SK-N-SH treated with all-trans-retinoic acid at 6 μM for 48 hours (cell line): ENCODE measurements at regions not wholly inside any gene's neighbourhood (a gene's known extent, or its start where the extent isn't known, plus 50 kb on each side); places are given as distances from the start of the nearest gene placed in this dataset.

ENCODE experiments used
- ATAC-seq: fragments of 200-7000 bp; cut with Tn5 transposase; 3 replicates; pipeline ENCODE4 v1.9.1; 2020; ENCODE audit warnings: mild to moderate bottlenecking, moderate library complexity
- BACH2 ChIP-seq: fragments of 250-450 bp; sonication (Bioruptor Pico); IDR thresholded peaks from 2 replicates; pipeline ENCODE4 v1.9.0; 2021; ENCODE audit warnings: mild to moderate bottlenecking, borderline replicate concordance
- CSDC2 ChIP-seq: fragments of 250-450 bp; sonication (Bioruptor Pico); IDR thresholded peaks from 2 replicates; pipeline ENCODE4 v1.5.0; 2020; ENCODE audit warnings: mild to moderate bottlenecking, moderate library complexity
- ESRRG ChIP-seq: fragments of 250-450 bp; sonication (Bioruptor Pico); IDR thresholded peaks from 2 replicates; pipeline ENCODE4 v1.6.1; 2021; ENCODE audit warnings: mild to moderate bottlenecking
- GLIS3 ChIP-seq: fragments of 250-450 bp; sonication (Bioruptor Pico); IDR thresholded peaks from 2 replicates; pipeline ENCODE4 v1.5.0; 2020; ENCODE audit warnings: mild to moderate bottlenecking, moderate library complexity
- ISL1 ChIP-seq: fragments of 250-450 bp; sonication (Bioruptor Pico); IDR thresholded peaks from 2 replicates; pipeline ENCODE4 v2.1.2; 2022; ENCODE audit warnings: mild to moderate bottlenecking, moderate library complexity
- OSR1 ChIP-seq: fragments of 250-450 bp; sonication (Bioruptor Pico); IDR thresholded peaks from 2 replicates; pipeline ENCODE4 v1.8.0; 2022; ENCODE audit warnings: moderate library complexity, mild to moderate bottlenecking, inconsistent platforms
- PPARA ChIP-seq: fragments of 250-450 bp; sonication (Bioruptor Pico); IDR thresholded peaks from 2 replicates; pipeline ENCODE4 v1.5.0; 2020; ENCODE audit warnings: mild to moderate bottlenecking, borderline replicate concordance
- SNAI2 ChIP-seq: fragments of 250-450 bp; sonication (Bioruptor Pico); IDR thresholded peaks from 2 replicates; pipeline ENCODE4 v1.5.0; 2020; ENCODE audit warnings: mild to moderate bottlenecking, moderate library complexity
- TCF4 ChIP-seq: fragments of 250-450 bp; sonication (Bioruptor Pico); IDR thresholded peaks from 2 replicates; pipeline ENCODE4 v1.8.0; 2021; ENCODE audit warnings: mild to moderate bottlenecking, moderate library complexity, borderline replicate concordance
- ZC3H10 ChIP-seq: fragments of 250-450 bp; sonication (Bioruptor Pico); IDR thresholded peaks from 2 replicates; pipeline ENCODE4 v1.5.1; 2021; ENCODE audit warnings: mild to moderate bottlenecking, moderate library complexity
- ZFP3 ChIP-seq: fragments of 250-450 bp; sonication (Bioruptor Pico); IDR thresholded peaks from 2 replicates; pipeline ENCODE4 v1.5.0; 2020; ENCODE audit warnings: mild to moderate bottlenecking, moderate library complexity
- ZNF565 ChIP-seq: fragments of 450-650 bp; formaldehyde crosslinking; conservative IDR thresholded peaks from 2 replicates; pipeline ENCODE4 v1.5.0; 2020; ENCODE audit warnings: low read depth, mild to moderate bottlenecking, moderate library complexity
- ZNF70 ChIP-seq: fragments of 450-650 bp; formaldehyde crosslinking; IDR thresholded peaks from 2 replicates; pipeline ENCODE4 v1.5.0; 2020; ENCODE audit warnings: mild to moderate bottlenecking, moderate library complexity
- ZNF8 ChIP-seq: fragments of 450-650 bp; formaldehyde crosslinking; IDR thresholded peaks from 2 replicates; pipeline ENCODE4 v1.5.0; 2020; ENCODE audit warnings: mild to moderate bottlenecking, moderate library complexity
- TF ChIP-seq, protein P1 (sequence below): fragments of 250-450 bp; sonication (Bioruptor Pico); IDR thresholded peaks from 2 replicates; pipeline ENCODE4 v1.5.0; 2020; ENCODE audit warnings: mild to moderate bottlenecking, moderate library complexity
- TF ChIP-seq, protein P2 (sequence below): fragments of 250-450 bp; sonication (Bioruptor Pico); IDR thresholded peaks from 2 replicates; pipeline ENCODE4 v1.8.0; 2021; ENCODE audit warnings: low read depth, mild to moderate bottlenecking, moderate library complexity, borderline replicate concordance
- TF ChIP-seq, protein P3 (sequence below): fragments of 250-450 bp; sonication (Bioruptor Pico); IDR thresholded peaks from 2 replicates; pipeline ENCODE4 v1.5.1; 2020; ENCODE audit warnings: low read depth, mild to moderate bottlenecking, moderate library complexity
- TF ChIP-seq, protein P4 (sequence below): fragments of 250-450 bp; sonication (Bioruptor Pico); IDR thresholded peaks from 2 replicates; pipeline ENCODE4 v1.8.0; 2020; ENCODE audit warnings: mild to moderate bottlenecking, moderate library complexity, borderline replicate concordance

DNA sequence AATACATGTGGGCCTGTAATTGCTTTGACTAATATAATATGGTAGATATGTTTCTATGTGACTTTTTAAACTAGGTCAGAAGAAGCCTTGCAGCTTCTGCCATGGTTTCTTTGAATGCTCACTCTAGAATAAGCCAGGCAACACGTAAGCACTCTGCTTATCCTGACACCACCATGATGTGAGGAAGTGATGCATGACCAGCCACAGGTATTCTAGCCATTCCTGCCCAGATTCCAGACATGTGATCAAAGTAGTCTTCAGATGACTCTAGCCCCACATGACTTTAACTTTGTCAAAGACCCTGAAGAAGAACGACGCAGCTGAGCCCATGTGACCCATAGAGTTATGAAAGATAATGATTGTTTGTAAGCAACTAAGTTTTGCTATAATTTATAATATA is 276.1 kb upstream of the NCAM1 start:
- no peak for ATAC-seq
- TF ChIP-seq GLIS3 (CRISPR knock-in tag) (no peak), SNAI2 (CRISPR knock-in tag) (no peak), ZNF8 (CRISPR knock-in tag) (no peak), BACH2 (CRISPR knock-in tag) (no peak), CSDC2 (CRISPR knock-in tag) (no peak)
- TF ChIP-seq, protein P1, sequence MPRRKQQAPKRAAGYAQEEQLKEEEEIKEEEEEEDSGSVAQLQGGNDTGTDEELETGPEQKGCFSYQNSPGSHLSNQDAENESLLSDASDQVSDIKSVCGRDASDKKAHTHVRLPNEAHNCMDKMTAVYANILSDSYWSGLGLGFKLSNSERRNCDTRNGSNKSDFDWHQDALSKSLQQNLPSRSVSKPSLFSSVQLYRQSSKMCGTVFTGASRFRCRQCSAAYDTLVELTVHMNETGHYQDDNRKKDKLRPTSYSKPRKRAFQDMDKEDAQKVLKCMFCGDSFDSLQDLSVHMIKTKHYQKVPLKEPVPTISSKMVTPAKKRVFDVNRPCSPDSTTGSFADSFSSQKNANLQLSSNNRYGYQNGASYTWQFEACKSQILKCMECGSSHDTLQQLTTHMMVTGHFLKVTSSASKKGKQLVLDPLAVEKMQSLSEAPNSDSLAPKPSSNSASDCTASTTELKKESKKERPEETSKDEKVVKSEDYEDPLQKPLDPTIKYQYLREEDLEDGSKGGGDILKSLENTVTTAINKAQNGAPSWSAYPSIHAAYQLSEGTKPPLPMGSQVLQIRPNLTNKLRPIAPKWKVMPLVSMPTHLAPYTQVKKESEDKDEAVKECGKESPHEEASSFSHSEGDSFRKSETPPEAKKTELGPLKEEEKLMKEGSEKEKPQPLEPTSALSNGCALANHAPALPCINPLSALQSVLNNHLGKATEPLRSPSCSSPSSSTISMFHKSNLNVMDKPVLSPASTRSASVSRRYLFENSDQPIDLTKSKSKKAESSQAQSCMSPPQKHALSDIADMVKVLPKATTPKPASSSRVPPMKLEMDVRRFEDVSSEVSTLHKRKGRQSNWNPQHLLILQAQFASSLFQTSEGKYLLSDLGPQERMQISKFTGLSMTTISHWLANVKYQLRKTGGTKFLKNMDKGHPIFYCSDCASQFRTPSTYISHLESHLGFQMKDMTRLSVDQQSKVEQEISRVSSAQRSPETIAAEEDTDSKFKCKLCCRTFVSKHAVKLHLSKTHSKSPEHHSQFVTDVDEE (CRISPR knock-in tag): no peak
- TF ChIP-seq, protein P2, sequence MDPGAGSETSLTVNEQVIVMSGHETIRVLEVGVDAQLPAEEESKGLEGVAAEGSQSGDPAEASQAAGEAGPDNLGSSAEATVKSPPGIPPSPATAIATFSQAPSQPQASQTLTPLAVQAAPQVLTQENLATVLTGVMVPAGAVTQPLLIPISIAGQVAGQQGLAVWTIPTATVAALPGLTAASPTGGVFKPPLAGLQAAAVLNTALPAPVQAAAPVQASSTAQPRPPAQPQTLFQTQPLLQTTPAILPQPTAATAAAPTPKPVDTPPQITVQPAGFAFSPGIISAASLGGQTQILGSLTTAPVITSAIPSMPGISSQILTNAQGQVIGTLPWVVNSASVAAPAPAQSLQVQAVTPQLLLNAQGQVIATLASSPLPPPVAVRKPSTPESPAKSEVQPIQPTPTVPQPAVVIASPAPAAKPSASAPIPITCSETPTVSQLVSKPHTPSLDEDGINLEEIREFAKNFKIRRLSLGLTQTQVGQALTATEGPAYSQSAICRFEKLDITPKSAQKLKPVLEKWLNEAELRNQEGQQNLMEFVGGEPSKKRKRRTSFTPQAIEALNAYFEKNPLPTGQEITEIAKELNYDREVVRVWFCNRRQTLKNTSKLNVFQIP: no peak

DNA sequence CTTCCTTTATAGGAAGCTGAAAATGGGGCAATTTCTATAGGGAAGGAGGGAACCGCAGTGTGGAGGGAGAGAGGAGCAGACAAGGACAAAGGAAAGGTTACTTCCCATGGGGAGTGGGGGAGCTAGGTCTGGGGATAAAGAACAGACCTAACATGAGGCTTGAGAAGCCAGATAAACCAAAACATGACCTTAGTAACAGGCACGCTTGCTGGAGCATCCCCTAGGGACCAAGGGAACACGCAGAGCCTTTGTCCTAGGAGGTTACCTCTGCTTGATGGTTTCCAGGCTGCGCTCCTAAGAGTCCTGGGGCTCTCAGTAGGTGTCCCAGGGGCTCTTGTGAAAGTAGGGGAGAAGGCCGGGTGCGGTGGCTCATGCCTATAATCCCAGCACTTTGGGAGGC is 271.4 kb upstream of the NCAM1 start:
- no peak for ATAC-seq
- TF ChIP-seq PPARA (CRISPR knock-in tag) (no peak), ESRRG (CRISPR knock-in tag) (no peak), GLIS3 (CRISPR knock-in tag) (no peak), ZC3H10 (CRISPR knock-in tag) (no peak), ZFP3 (CRISPR knock-in tag) (no peak), ZNF565 (CRISPR knock-in tag) (no peak)
- TF ChIP-seq, protein P3, sequence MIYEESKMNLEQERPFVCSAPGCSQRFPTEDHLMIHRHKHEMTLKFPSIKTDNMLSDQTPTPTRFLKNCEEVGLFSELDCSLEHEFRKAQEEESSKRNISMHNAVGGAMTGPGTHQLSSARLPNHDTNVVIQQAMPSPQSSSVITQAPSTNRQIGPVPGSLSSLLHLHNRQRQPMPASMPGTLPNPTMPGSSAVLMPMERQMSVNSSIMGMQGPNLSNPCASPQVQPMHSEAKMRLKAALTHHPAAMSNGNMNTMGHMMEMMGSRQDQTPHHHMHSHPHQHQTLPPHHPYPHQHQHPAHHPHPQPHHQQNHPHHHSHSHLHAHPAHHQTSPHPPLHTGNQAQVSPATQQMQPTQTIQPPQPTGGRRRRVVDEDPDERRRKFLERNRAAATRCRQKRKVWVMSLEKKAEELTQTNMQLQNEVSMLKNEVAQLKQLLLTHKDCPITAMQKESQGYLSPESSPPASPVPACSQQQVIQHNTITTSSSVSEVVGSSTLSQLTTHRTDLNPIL: no peak

DNA sequence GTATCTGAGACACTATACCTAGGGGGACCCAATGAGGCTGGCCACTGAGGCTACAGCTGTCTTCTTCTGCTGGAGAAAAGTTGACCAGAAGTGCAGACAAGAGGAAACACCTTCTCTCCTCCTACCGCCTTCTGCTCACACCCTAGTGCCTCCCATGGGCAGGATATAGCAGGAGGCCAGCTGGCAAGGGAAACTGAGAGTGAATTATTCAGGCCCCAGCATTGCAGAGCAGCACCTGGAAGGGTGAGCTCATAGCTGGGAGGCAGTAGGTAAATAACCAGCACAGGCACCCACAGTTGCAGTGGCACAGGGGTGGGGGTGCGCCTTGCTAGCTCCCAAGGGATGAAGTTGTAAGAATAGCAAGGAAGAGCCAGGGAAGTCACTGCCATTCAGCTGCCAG is 267.4 kb upstream of the NCAM1 start:
- TF ChIP-seq ISL1 (CRISPR knock-in tag) (no peak), PPARA (CRISPR knock-in tag) (no peak), ZFP3 (CRISPR knock-in tag) (no peak), TCF4 (CRISPR knock-in tag) (no peak), ZC3H10 (CRISPR knock-in tag) (no peak), ZNF70 (CRISPR knock-in tag) (no peak)
- no peak for ATAC-seq

DNA sequence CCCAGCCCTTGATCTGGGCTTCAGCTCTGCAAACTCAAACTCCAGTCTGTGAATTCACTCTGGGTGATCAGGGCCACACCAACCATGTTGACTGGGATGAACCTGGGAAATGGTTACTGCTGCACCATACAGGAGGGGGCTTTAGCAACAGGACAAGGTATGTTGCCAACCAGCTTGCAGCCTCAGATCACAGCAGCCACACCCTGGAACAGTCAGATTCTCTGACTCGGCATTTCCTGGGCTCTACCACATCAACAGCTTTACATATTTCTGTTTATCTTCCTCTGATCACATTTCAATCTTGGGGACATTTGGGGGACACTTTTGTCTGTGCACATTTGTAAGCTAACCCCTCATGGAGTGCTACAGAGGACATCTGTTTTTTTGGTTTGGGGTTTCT is 267.0 kb upstream of the NCAM1 start:
- no peak for ATAC-seq
- no peak for TF ChIP-seq ESRRG (CRISPR knock-in tag)
- TF ChIP-seq OSR1: no peak
- no peak for TF ChIP-seq TCF4 (CRISPR knock-in tag)
- TF ChIP-seq, protein P1 (CRISPR knock-in tag): no peak
- no peak for TF ChIP-seq ZNF8 (CRISPR knock-in tag)
- TF ChIP-seq ZC3H10 (CRISPR knock-in tag): no peak
- no peak for TF ChIP-seq SNAI2 (CRISPR knock-in tag)
- no peak for TF ChIP-seq ZNF565 (CRISPR knock-in tag)
- TF ChIP-seq, protein P4, sequence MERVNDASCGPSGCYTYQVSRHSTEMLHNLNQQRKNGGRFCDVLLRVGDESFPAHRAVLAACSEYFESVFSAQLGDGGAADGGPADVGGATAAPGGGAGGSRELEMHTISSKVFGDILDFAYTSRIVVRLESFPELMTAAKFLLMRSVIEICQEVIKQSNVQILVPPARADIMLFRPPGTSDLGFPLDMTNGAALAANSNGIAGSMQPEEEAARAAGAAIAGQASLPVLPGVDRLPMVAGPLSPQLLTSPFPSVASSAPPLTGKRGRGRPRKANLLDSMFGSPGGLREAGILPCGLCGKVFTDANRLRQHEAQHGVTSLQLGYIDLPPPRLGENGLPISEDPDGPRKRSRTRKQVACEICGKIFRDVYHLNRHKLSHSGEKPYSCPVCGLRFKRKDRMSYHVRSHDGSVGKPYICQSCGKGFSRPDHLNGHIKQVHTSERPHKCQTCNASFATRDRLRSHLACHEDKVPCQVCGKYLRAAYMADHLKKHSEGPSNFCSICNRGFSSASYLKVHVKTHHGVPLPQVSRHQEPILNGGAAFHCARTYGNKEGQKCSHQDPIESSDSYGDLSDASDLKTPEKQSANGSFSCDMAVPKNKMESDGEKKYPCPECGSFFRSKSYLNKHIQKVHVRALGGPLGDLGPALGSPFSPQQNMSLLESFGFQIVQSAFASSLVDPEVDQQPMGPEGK (CRISPR knock-in tag): no peak
- TF ChIP-seq, protein P2: no peak
- TF ChIP-seq ZNF70 (CRISPR knock-in tag): no peak
- TF ChIP-seq GLIS3 (CRISPR knock-in tag): no peak
- TF ChIP-seq CSDC2 (CRISPR knock-in tag): no peak
- TF ChIP-seq PPARA (CRISPR knock-in tag): no peak
- TF ChIP-seq, protein P3: no peak
